HEK293 (cell line): ENCODE measurements at regions not wholly inside any gene's neighbourhood (a gene's known extent, or its start where the extent isn't known, plus 50 kb on each side); places are given as distances from the start of the nearest gene placed in this dataset.

Experiments used
- CTCF ChIA-PET: fragments of 350-600 bp; formaldehyde crosslinking; extraction: SDS; loops from one replicate; lab custom pipeline; 2021; ENCODE audit warnings: antibody characterized with exemption; lab: Yijun Ruan, JAX
- POLR2A ChIA-PET: fragments of 300-600 bp; formaldehyde crosslinking; extraction: SDS; loops from one replicate; lab custom pipeline; 2020; ENCODE audit warnings: antibody characterized with exemption, inconsistent platforms; lab: Yijun Ruan, JAX
- H3K27ac ChIP-seq: fragments of 200-500 bp; sonication (Bioruptor generic); 2 replicates; pipeline ENCODE4 v1.5.1; 2014; ENCODE audit warnings: low read depth, low read length, control low read depth, inconsistent platforms; ENCODE audit errors: extremely low read depth
- H3K36me3 ChIP-seq, 2 experiments: fragments of 200-500 bp in 1 of 2; sonication (Bioruptor generic) in 1 of 2; 1 replicate in 1 of 2; 2 replicates in 1 of 2; pipeline ENCODE4 v1.5.1; 2014 to 2017; ENCODE audit warnings: inconsistent platforms in 2 of 2, low read length in 2 of 2; ENCODE audit not compliant: control insufficient read depth in 2 of 2, insufficient read depth in 1 of 2
- H3K4me1 ChIP-seq: fragments of 200-500 bp; sonication (Bioruptor generic); 2 replicates; pipeline ENCODE4 v1.5.1; 2014; ENCODE audit warnings: mild to moderate bottlenecking, low read length, inconsistent platforms; ENCODE audit not compliant: control insufficient read depth, insufficient read depth
- H3K4me3 ChIP-seq: 2 replicates; pipeline ENCODE4 v1.5.1; 2011; ENCODE audit warnings: low read depth, mild to moderate bottlenecking, control low read depth, low read length, moderate library complexity
- H3K9me3 ChIP-seq: fragments of 200-500 bp; sonication (Bioruptor generic); 2 replicates; pipeline ENCODE4 v1.5.1; 2014; ENCODE audit warnings: low read depth, low read length, inconsistent platforms; ENCODE audit not compliant: control insufficient read depth, insufficient read depth
- FEZF1 ChIP-seq: fragments of 450-650 bp; formaldehyde crosslinking; IDR thresholded peaks from 2 replicates; pipeline ENCODE4 v1.5.1; 2016; ENCODE audit warnings: missing biosample characterization, missing genetic modification characterization
- TSHZ1 ChIP-seq: fragments of 450-650 bp; formaldehyde crosslinking; IDR thresholded peaks from 2 replicates; pipeline ENCODE4 v1.5.1; 2016; ENCODE audit warnings: missing biosample characterization, missing genetic modification characterization, borderline replicate concordance
- ZBTB49 ChIP-seq: fragments of 450-650 bp; formaldehyde crosslinking; IDR thresholded peaks from 2 replicates; pipeline ENCODE4 v1.5.1; 2016; ENCODE audit warnings: missing biosample characterization, missing genetic modification characterization, low read depth
- ZNF24 ChIP-seq: fragments of 450-650 bp; formaldehyde crosslinking; IDR thresholded peaks from 2 replicates; pipeline ENCODE4 v1.5.1; 2016; ENCODE audit warnings: missing biosample characterization, missing genetic modification characterization
- ZNF280D ChIP-seq: fragments of 450-650 bp; formaldehyde crosslinking; IDR thresholded peaks from 2 replicates; pipeline ENCODE4 v1.5.1; 2016; ENCODE audit warnings: missing biosample characterization, missing genetic modification characterization
- ZNF501 ChIP-seq: fragments of 450-650 bp; formaldehyde crosslinking; IDR thresholded peaks from 2 replicates; pipeline ENCODE4 v1.5.1; 2016; ENCODE audit warnings: missing biosample characterization, missing genetic modification characterization
- ZNF518A ChIP-seq: fragments of 450-650 bp; formaldehyde crosslinking; conservative IDR thresholded peaks from 2 replicates; pipeline ENCODE4 v1.5.1; 2016; ENCODE audit warnings: low read depth, missing biosample characterization, missing genetic modification characterization
- ZNF530 ChIP-seq: fragments of 450-650 bp; formaldehyde crosslinking; IDR thresholded peaks from 2 replicates; pipeline ENCODE4 v1.5.1; 2016; ENCODE audit warnings: low read depth, missing biosample characterization, missing genetic modification characterization
- ZNF600 ChIP-seq: fragments of 450-650 bp; formaldehyde crosslinking; IDR thresholded peaks from 2 replicates; pipeline ENCODE4 v1.5.1; 2016; ENCODE audit warnings: missing biosample characterization, missing genetic modification characterization
- ZNF626 ChIP-seq: fragments of 450-650 bp; sonication (Bioruptor Pico); formaldehyde crosslinking; IDR thresholded peaks from 2 replicates; pipeline ENCODE4 v1.5.1; 2018; ENCODE audit warnings: missing biosample characterization, missing genetic modification characterization, inconsistent platforms
- ZNF707 ChIP-seq: fragments of 450-650 bp; formaldehyde crosslinking; IDR thresholded peaks from 2 replicates; pipeline ENCODE4 v1.5.1; 2016; ENCODE audit warnings: missing biosample characterization, missing genetic modification characterization
- ZNF791 ChIP-seq: fragments of 450-650 bp; formaldehyde crosslinking; IDR thresholded peaks from 2 replicates; pipeline ENCODE4 v1.5.1; 2016; ENCODE audit warnings: missing biosample characterization, missing genetic modification characterization
- ZSCAN23 ChIP-seq: fragments of 450-650 bp; formaldehyde crosslinking; IDR thresholded peaks from 2 replicates; pipeline ENCODE4 v1.5.1; 2016; ENCODE audit warnings: missing biosample characterization, missing genetic modification characterization
- ZSCAN4 ChIP-seq: fragments of 450-650 bp; formaldehyde crosslinking; IDR thresholded peaks from 2 replicates; pipeline ENCODE4 v1.5.1; 2017; ENCODE audit warnings: missing biosample characterization, missing genetic modification characterization
- ZSCAN5A ChIP-seq: fragments of 450-650 bp; formaldehyde crosslinking; IDR thresholded peaks from 2 replicates; pipeline ENCODE4 v1.5.1; 2016; ENCODE audit warnings: missing biosample characterization, missing genetic modification characterization

- H3K9me3 ChIP-seq: no peaks in the 10 kb centered on the region
- TF ChIP-seq ZNF707 (no peak), ZSCAN5A (tag by site-specific recombination) (no peak), ZNF24 (tag by site-specific recombination) (no peak), ZSCAN4 (tag by site-specific recombination) (no peak), TSHZ1 (tag by site-specific recombination) (no peak), ZNF791 (tag by site-specific recombination) (no peak), ZNF626 (no peak), ZBTB49 (tag by site-specific recombination) (no peak), ZNF530 (tag by site-specific recombination) (no peak), ZNF518A (tag by site-specific recombination) (no peak), ZSCAN23 (tag by site-specific recombination) (no peak), ZNF280D (tag by site-specific recombination) (no peak), FEZF1 (no peak), ZNF600 (no peak), ZNF501 (tag by site-specific recombination) (no peak)
- H3K4me3 ChIP-seq: no peak overlapping the region
- POLR2A ChIA-PET: no interaction called here
- no peaks in the 10 kb centered on the region for H3K36me3 ChIP-seq
- CTCF ChIA-PET: no interaction called here
- no peaks in the 10 kb centered on the region for H3K4me1 ChIP-seq
- H3K27ac ChIP-seq: no peak overlapping the region
Measured at GRCh38 chr1:232192781-232193450, 437.0 kb downstream of the SIPA1L2 start.
